ENCODE measurements at regions not wholly inside any gene's neighbourhood (a gene's known extent, or its start where the extent isn't known, plus 50 kb on each side); places are given as distances from the start of the nearest gene placed in this dataset.

DNA sequence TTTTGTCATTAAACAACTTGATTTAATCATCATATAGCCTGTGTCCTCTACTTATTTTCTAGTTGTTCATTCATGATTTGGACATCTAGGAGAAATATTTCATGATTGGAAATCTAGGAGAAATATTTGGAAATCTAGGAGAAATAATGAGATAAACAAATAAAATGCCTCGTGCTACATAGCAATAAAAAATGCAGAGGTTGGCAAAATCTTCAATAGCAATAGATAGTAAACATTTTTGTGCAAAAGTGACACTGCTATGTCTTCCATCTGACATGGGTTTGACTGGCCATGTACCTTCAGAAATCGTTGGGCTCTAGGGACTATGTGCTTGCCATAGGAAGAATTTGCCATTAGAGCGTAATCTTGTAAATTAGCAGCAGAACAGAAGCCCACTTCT is 1304.5 kb upstream of the ZEB2 start:
- Histone ChIP-seq H3K14ac (ENCODE audit: low read length in 2 of 2) (no peak overlapping the region), H3K9ac (ENCODE audit: low read length) (no peak overlapping the region), H3K27ac (ENCODE audit: low read length, poor library complexity, severe bottlenecking) (no peak overlapping the region), H2BK15ac (ENCODE audit: low read depth, poor library complexity, severe bottlenecking) (no peak overlapping the region), H3K27me3 (ENCODE audit: control insufficient read depth in 1 of 2, insufficient read depth in 1 of 2, low read length in 2 of 2) (no peaks in the 10 kb centered on the region), H2BK12ac (ENCODE audit: low read length in 2 of 2) (no peak overlapping the region), H2AK5ac (ENCODE audit: low read length, severe bottlenecking) (no peak overlapping the region), H3K4me1 (ENCODE audit: control insufficient read depth, insufficient read depth, low read depth, low read length) (no peaks in the 10 kb centered on the region), H4K8ac (ENCODE audit: low read length) (no peak overlapping the region), H3K4ac (ENCODE audit: low read depth in 1 of 2, low read length in 2 of 2) (no peak overlapping the region), H3K18ac (ENCODE audit: low read depth in 1 of 2, low read length in 2 of 2) (no peak overlapping the region), H4K91ac (ENCODE audit: low read length) (no peak overlapping the region), H2BK5ac (ENCODE audit: low read depth, low read length, poor library complexity, severe bottlenecking) (no peak overlapping the region), H3K4me3 (ENCODE audit: insufficient read depth in 1 of 2, low read depth in 1 of 2, low read length in 2 of 2) (no peak overlapping the region), H3K23ac (ENCODE audit: low read length in 2 of 2) (no peak overlapping the region), H2BK120ac (ENCODE audit: low read depth, low read length) (no peak overlapping the region), H2AFZ (ENCODE audit: low read depth, low read length) (no peak overlapping the region), H3K36me3 (ENCODE audit: control insufficient read depth in 1 of 2, insufficient read depth in 2 of 2, low read depth in 1 of 2, low read length in 2 of 2) (no peaks in the 10 kb centered on the region), H3K9me3 (ENCODE audit: control insufficient read depth, low read length) (no peaks in the 10 kb centered on the region), H3K79me1 (replicated peaks; ENCODE audit: low read length, poor library complexity, severe bottlenecking) (no peaks in the 10 kb centered on the region), H3K4me2 (ENCODE audit: low read length, poor library complexity, severe bottlenecking) (no peak overlapping the region)
- DNase-seq, result no peak
- 94% methylated on average over 2 of the region's 3 CpGs for WGBS

DNA sequence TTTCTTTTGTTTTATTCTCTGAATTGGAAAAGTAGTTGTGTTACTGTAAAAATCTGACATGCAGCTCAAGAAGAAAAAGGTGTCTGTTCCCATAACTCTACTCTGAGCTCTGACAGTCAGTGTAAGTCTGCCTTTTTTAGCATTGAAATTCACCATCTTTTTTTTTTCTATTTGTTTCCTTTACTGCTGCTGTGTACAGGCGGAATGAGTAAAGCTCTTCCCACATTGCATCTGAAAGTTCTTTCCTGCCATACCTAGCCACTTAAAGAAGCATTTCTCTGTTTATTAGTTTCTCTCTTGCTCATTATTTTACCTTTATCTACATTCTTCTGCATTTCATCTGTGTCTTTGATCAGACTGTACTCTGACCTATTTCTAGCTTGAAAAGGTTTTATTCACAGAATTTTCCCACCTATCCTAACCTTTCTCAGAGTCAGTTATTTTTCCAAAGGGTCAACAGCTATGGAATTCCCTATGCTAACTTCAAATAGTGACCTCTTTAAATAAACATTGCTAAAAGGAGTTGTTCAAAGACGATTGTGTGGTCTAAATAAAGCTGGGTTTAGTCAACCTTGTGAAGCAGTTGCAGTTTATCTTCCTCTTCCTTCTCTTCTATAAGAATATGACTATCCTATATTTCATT is 1303.1 kb upstream of the ZEB2 start:
- H3K14ac ChIP-seq (ENCODE audit: low read length in 2 of 2), result no peak overlapping the region
- H3K4me3 ChIP-seq (ENCODE audit: insufficient read depth in 1 of 2, low read depth in 1 of 2, low read length in 2 of 2), result no peak overlapping the region
- H2BK5ac ChIP-seq (ENCODE audit: low read depth, low read length, poor library complexity, severe bottlenecking), result no peak overlapping the region
- no peak overlapping the region for H4K8ac ChIP-seq (ENCODE audit: low read length)
- no peak overlapping the region for H3K27ac ChIP-seq (ENCODE audit: low read length, poor library complexity, severe bottlenecking)
- 53% methylated on average over 1 of the region's 2 CpGs for WGBS
- no peak overlapping the region for H3K4ac ChIP-seq (ENCODE audit: low read depth in 1 of 2, low read length in 2 of 2)
- no peak overlapping the region for H2BK120ac ChIP-seq (ENCODE audit: low read depth, low read length)
- no peak overlapping the region for H3K23ac ChIP-seq (ENCODE audit: low read length in 2 of 2)
- H3K79me1 ChIP-seq (replicated peaks; ENCODE audit: low read length, poor library complexity, severe bottlenecking), result no peaks in the 10 kb centered on the region
- H3K9ac ChIP-seq (ENCODE audit: low read length), result no peak overlapping the region
- no peak overlapping the region for H2AFZ ChIP-seq (ENCODE audit: low read depth, low read length)
- no peak overlapping the region for H3K18ac ChIP-seq (ENCODE audit: low read depth in 1 of 2, low read length in 2 of 2)
- no peak overlapping the region for H3K4me2 ChIP-seq (ENCODE audit: low read length, poor library complexity, severe bottlenecking)
- H3K36me3 ChIP-seq (ENCODE audit: control insufficient read depth in 1 of 2, insufficient read depth in 2 of 2, low read depth in 1 of 2, low read length in 2 of 2), result no peaks in the 10 kb centered on the region
- no peak overlapping the region for H2BK12ac ChIP-seq (ENCODE audit: low read length in 2 of 2)
- H2AK5ac ChIP-seq (ENCODE audit: low read length, severe bottlenecking), result no peak overlapping the region
- no peaks in the 10 kb centered on the region for H3K9me3 ChIP-seq (ENCODE audit: control insufficient read depth, low read length)
- no peaks in the 10 kb centered on the region for H3K27me3 ChIP-seq (ENCODE audit: control insufficient read depth in 1 of 2, insufficient read depth in 1 of 2, low read length in 2 of 2)
- no peak overlapping the region for H4K91ac ChIP-seq (ENCODE audit: low read length)
- H2BK15ac ChIP-seq (ENCODE audit: low read depth, poor library complexity, severe bottlenecking), result no peak overlapping the region
- H3K4me1 ChIP-seq (ENCODE audit: control insufficient read depth, insufficient read depth, low read depth, low read length), result no peaks in the 10 kb centered on the region
- no peak for DNase-seq

GRCh38 chr2:145820651-145821050 is 1300.7 kb upstream of the ZEB2 start:
- no peak overlapping the region for H3K23ac ChIP-seq (ENCODE audit: low read length in 2 of 2)
- H4K8ac ChIP-seq (ENCODE audit: low read length), result no peak overlapping the region
- H2BK5ac ChIP-seq (ENCODE audit: low read depth, low read length, poor library complexity, severe bottlenecking), result no peak overlapping the region
- H2BK15ac ChIP-seq (ENCODE audit: low read depth, poor library complexity, severe bottlenecking), result no peak overlapping the region
- no peak overlapping the region for H3K4ac ChIP-seq (ENCODE audit: low read depth in 1 of 2, low read length in 2 of 2)
- no peaks in the 10 kb centered on the region for H3K36me3 ChIP-seq (ENCODE audit: control insufficient read depth in 1 of 2, insufficient read depth in 2 of 2, low read depth in 1 of 2, low read length in 2 of 2)
- DNase-seq, result no peak
- no peak overlapping the region for H2AK5ac ChIP-seq (ENCODE audit: low read length, severe bottlenecking)
- H3K9me3 ChIP-seq (ENCODE audit: control insufficient read depth, low read length), result no peaks in the 10 kb centered on the region
- H2BK120ac ChIP-seq (ENCODE audit: low read depth, low read length), result no peak overlapping the region
- H3K4me1 ChIP-seq (ENCODE audit: control insufficient read depth, insufficient read depth, low read depth, low read length), result no peaks in the 10 kb centered on the region
- no peak overlapping the region for H2AFZ ChIP-seq (ENCODE audit: low read depth, low read length)
- no peak overlapping the region for H3K4me2 ChIP-seq (ENCODE audit: low read length, poor library complexity, severe bottlenecking)
- H4K91ac ChIP-seq (ENCODE audit: low read length), result no peak overlapping the region
- H3K4me3 ChIP-seq (ENCODE audit: insufficient read depth in 1 of 2, low read depth in 1 of 2, low read length in 2 of 2), result no peak overlapping the region
- H3K18ac ChIP-seq (ENCODE audit: low read depth in 1 of 2, low read length in 2 of 2), result no peak overlapping the region
- H3K14ac ChIP-seq (ENCODE audit: low read length in 2 of 2), result no peak overlapping the region
- no peaks in the 10 kb centered on the region for H3K27me3 ChIP-seq (ENCODE audit: control insufficient read depth in 1 of 2, insufficient read depth in 1 of 2, low read length in 2 of 2)
- H2BK12ac ChIP-seq (ENCODE audit: low read length in 2 of 2), result no peak overlapping the region
- H3K27ac ChIP-seq (ENCODE audit: low read length, poor library complexity, severe bottlenecking), result no peak overlapping the region
- no peaks in the 10 kb centered on the region for H3K79me1 ChIP-seq (replicated peaks; ENCODE audit: low read length, poor library complexity, severe bottlenecking)
- no peak overlapping the region for H3K9ac ChIP-seq (ENCODE audit: low read length)

- Histone ChIP-seq H2BK5ac (ENCODE audit: low read depth, low read length, poor library complexity, severe bottlenecking) (no peak overlapping the region), H3K4me3 (ENCODE audit: insufficient read depth in 1 of 2, low read depth in 1 of 2, low read length in 2 of 2) (no peak overlapping the region), H3K36me3 (ENCODE audit: control insufficient read depth in 1 of 2, insufficient read depth in 2 of 2, low read depth in 1 of 2, low read length in 2 of 2) (no peaks in the 10 kb centered on the region), H4K8ac (ENCODE audit: low read length) (no peak overlapping the region), H2BK12ac (ENCODE audit: low read length in 2 of 2) (no peak overlapping the region), H2AFZ (ENCODE audit: low read depth, low read length) (no peak overlapping the region), H3K79me1 (replicated peaks; ENCODE audit: low read length, poor library complexity, severe bottlenecking) (no peaks in the 10 kb centered on the region), H3K27me3 (ENCODE audit: control insufficient read depth in 1 of 2, insufficient read depth in 1 of 2, low read length in 2 of 2) (no peaks in the 10 kb centered on the region), H4K91ac (ENCODE audit: low read length) (no peak overlapping the region), H3K4ac (ENCODE audit: low read depth in 1 of 2, low read length in 2 of 2) (no peak overlapping the region), H3K4me1 (ENCODE audit: control insufficient read depth, insufficient read depth, low read depth, low read length) (no peaks in the 10 kb centered on the region), H3K14ac (ENCODE audit: low read length in 2 of 2) (no peak overlapping the region), H3K27ac (ENCODE audit: low read length, poor library complexity, severe bottlenecking) (no peak overlapping the region), H2BK120ac (ENCODE audit: low read depth, low read length) (no peak overlapping the region), H3K9me3 (ENCODE audit: control insufficient read depth, low read length) (no peaks in the 10 kb centered on the region), H3K4me2 (ENCODE audit: low read length, poor library complexity, severe bottlenecking) (no peak overlapping the region), H2BK15ac (ENCODE audit: low read depth, poor library complexity, severe bottlenecking) (no peak overlapping the region), H3K9ac (ENCODE audit: low read length) (no peak overlapping the region), H2AK5ac (ENCODE audit: low read length, severe bottlenecking) (no peak overlapping the region), H3K18ac (ENCODE audit: low read depth in 1 of 2, low read length in 2 of 2) (no peak overlapping the region), H3K23ac (ENCODE audit: low read length in 2 of 2) (no peak overlapping the region)
- DNase-seq, result no peak
These were observed 1299.1 kb upstream of the ZEB2 start for GRCh38 chr2:145818890-145819504.
